ENCODE measurements at regions not wholly inside any gene's neighbourhood (a gene's known extent, or its start where the extent isn't known, plus 50 kb on each side); places are given as distances from the start of the nearest gene placed in this dataset.

DNA sequence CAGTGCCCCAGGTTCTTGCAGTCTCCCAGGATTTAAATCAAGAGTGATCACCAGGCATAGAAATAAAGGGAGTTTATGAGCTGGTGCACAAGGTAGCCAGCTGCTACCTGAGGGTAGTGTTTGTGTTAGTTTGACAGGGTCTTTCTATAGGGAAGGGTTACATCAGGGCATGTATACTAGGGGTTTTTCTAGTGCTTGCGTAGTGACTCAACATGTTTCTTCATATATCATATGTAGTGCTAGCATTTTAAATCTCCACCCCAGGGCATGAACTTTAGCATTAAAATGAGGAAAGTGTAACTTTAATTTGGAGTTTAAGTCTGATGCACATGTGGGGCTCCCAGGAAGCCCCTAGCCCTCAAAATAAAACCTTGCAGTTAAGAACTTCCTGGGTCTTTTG is 86.5 kb upstream of the TNR start:
- DNase-seq (ENCODE audit: extremely low read depth, low read depth, low spot score) = no peak

GRCh38 chr1:175826705-175827104 is 83.3 kb upstream of the TNR start:
- DNase-seq (ENCODE audit: extremely low read depth, low read depth, low spot score) = no peak

GRCh38 chr1:175824079-175824478 is 80.7 kb upstream of the TNR start:
- no peak for DNase-seq (ENCODE audit: extremely low read depth, low read depth, low spot score)

DNA sequence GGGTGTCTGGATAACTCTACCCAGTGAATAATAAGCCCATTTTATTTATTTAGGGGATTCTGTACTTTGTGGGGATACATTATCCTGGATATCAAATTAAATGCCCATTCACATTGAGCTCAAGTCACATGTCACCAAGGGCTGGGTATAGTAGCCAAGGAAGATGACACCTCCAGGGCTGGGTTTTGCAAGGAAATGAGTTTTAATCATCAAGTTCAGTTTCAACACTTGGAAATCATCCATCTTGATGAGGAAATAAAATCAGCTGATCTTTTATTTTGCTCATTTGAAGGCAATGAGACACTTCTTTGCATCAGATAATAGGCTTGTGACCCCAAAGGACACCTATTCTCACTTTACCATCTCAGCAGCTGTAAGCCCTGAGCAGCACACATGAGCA is 80.0 kb upstream of the TNR start:
- no peak for DNase-seq (ENCODE audit: extremely low read depth, low read depth, low spot score)

DNA sequence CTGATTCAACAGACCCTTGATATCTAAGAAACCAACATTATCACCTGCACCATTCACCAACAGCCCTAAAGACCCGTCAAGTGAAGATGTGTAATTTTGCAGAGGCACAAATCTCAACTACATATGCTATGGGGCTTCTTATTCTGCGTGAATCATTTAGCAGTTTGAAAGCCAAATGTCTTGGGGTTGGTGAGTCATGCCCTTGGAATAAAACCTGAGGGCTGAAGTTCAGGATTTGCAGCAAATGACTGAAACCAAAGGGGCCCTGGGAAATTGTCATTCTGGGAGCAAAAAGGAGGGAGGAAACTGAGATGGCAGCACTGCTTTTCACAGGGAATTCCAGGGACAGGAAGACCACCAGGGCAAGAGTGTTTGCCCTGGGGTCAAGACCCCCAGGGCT is 79.2 kb upstream of the TNR start:
- DNase-seq (ENCODE audit: extremely low read depth, low read depth, low spot score) = no peak

GRCh38 chr1:175820456-175821025 is 77.1 kb upstream of the TNR start:
- DNase-seq (ENCODE audit: extremely low read depth, low read depth, low spot score) = no peak

DNA sequence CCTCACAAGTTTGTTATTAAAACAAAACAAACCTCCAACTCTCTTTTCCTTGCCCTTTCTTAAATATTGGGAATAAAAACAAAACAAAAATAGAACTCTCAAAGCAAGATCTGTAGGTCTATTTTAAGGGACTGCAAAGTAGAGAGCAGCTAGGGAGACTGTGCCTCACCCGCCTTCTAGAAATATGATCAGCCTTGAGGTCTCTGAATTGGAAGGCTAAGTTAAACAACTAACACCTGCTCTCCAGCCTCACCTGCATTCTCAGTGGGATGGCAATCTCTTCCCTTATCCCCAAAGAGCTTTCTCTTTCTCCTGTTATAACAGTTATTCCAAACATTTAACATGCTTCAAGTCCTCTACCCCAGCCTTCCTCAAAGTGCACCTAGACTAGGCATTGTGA is 75.5 kb upstream of the TNR start:
- no peak for DNase-seq (ENCODE audit: extremely low read depth, low read depth, low spot score)

DNA sequence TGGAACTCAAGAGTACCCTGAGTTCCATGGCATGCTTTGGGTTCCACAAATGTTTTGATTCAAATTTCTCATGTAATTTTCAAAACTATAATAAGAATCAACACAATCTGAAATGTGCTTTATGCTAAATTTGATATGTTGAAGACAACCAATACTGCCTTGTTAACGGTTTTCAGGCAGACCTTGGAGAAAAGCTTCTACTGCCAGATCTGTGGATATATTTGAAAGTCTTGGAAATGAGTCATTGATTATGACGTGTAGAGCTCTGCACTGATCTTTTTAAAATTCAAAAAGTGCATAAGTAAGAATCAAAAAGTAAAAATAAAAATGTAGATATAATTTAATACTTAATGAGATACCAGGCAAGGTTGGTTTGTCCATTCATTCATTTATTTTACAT is 74.0 kb upstream of the TNR start:
- no peak for DNase-seq (ENCODE audit: extremely low read depth, low read depth, low spot score)

DNA sequence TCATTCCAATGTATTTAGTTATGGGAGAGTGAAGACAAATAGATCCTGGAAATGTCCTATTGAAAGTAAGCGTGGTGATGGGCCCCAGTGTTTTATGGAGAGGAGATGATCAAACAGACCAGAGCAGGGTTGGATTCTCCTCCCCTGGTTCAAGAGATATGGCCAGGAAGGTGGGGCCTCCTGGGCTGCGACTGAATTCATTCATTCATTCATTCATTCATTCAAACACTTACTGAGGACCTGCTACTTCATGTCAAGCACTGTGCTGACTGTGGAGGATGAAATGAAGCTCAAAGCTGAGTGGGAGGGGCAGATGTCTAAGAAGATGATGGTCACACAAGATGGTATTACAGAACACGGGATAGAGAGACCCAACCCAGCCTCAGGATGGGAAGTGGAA is 71.5 kb upstream of the TNR start:
- no peak for DNase-seq (ENCODE audit: extremely low read depth, low read depth, low spot score)

- no peak for DNase-seq (ENCODE audit: extremely low read depth, low read depth, low spot score)
Measured at GRCh38 chr1:175812936-175813335, 69.5 kb upstream of the TNR start.

- no peak for DNase-seq (ENCODE audit: extremely low read depth, low read depth, low spot score)
Measured at GRCh38 chr1:175810305-175810704, 66.9 kb upstream of the TNR start.

- no peak for DNase-seq (ENCODE audit: extremely low read depth, low read depth, low spot score)
Measured at GRCh38 chr1:175808999-175809398, 65.6 kb upstream of the TNR start.

GRCh38 chr1:175808573-175808972 is 65.2 kb upstream of the TNR start:
- no peak for DNase-seq (ENCODE audit: extremely low read depth, low read depth, low spot score)

DNA sequence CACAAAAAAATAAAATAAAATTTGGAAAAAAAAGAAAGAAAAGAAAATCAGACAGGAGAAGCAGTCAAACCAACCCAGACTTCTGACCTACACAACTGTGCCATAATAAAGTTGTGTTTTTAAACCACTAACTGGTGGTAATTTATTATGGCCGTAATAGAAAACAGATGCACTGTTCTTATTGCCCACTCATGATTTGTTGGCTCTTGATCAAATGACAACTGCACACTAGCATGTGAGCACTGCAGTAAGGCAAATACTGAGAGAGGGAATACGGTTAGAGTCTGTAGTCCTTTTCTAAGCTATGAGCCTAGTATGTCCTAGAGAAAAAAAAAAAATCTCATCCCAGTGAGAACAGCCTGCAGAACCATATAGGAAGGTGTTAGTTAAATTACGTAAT is 61.2 kb upstream of the TNR start:
- DNase-seq (ENCODE audit: extremely low read depth, low read depth, low spot score) = no peak

DNA sequence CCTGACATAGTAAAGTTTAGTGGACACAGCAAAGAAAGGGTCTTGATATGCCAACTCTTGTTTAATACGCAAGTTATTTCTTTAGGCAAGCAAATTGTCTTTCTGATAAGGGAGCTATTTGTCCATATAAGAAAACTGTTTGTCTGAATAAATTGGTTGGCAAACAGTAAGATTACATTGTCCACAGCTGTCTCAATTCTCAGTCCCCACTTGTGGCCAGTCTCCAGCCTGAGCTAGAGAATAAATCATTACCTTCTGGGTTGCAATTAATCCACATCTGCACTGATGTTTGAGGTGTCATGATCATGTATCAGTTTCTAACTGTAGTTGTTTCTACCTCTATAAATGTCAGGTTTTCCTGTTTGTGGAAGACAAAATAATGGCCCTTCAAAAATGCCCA is 60.0 kb upstream of the TNR start:
- no peak for DNase-seq (ENCODE audit: extremely low read depth, low read depth, low spot score)

- no peak for DNase-seq (ENCODE audit: extremely low read depth, low read depth, low spot score)
Measured at GRCh38 chr1:175802407-175803123, 59.2 kb upstream of the TNR start.

DNA sequence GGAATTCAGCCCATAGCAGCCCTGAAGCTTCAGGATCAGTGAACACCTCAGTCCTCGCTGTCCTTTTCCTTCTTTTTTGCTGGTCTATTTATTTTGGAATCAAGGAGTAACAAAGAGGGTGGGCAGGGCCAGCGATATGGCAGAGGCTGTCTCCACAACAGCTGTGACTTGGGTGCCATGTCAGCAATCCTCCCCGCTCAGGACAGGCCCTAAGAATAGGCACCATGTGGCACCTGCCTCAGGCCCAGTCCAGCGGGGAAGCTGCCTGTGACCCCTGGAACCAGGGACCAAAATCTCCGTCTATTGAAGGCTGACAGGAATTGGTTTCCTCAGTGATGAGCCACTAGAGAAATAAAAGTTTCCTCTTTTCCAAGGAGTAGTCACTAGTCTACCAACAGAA is 58.6 kb upstream of the TNR start:
- DNase-seq (ENCODE audit: extremely low read depth, low read depth, low spot score) = no peak

GRCh38 chr1:175797576-175797975 is 54.2 kb upstream of the TNR start:
- DNase-seq (ENCODE audit: extremely low read depth, low read depth, low spot score) = no peak

DNA sequence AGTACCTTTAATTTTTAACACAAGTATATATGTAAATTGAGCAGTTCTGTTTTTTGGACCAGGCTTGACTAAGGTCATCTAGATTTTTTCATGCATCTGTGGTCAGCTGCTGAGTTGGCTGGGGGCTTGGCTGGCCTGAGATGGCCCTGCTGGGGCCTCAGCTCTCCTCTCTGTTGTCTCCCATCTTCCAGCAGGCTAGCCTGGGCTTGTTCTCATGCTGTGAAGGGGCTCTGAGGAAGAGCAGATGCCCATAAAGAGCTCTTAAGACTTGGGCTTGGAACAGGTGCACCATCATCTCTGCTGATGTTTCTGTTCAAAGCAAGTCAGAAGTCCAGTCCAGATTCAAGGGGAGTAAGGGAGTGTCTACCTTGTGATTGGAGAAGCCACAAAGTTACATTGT is 51.2 kb upstream of the TNR start:
- no peak for DNase-seq (ENCODE audit: extremely low read depth, low read depth, low spot score)

DNA sequence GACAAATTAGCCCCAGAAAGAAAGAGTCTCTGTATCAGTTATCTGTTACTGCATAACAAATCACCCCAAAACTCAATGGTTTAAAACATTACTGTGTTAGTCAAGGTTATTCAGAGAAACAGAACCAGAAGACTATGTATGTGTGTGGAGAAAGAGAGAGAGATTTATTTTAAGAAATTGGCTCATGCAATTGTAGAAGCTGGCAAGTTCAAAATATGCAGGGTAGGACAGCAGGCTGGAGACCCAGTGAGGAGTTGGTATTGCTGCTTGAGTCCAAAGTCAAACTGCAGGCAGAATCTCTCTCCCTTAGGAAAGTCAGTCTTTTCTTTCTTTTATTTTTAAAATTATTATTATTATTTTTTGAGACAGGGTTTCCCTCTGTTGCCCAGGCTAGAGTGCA is 50.2 kb upstream of the TNR start:
- no peak for DNase-seq (ENCODE audit: extremely low read depth, low read depth, low spot score)
